ENCODE measurements at regions not wholly inside any gene's neighbourhood (a gene's known extent, or its start where the extent isn't known, plus 50 kb on each side); places are given as distances from the start of the nearest gene placed in this dataset.

DNA sequence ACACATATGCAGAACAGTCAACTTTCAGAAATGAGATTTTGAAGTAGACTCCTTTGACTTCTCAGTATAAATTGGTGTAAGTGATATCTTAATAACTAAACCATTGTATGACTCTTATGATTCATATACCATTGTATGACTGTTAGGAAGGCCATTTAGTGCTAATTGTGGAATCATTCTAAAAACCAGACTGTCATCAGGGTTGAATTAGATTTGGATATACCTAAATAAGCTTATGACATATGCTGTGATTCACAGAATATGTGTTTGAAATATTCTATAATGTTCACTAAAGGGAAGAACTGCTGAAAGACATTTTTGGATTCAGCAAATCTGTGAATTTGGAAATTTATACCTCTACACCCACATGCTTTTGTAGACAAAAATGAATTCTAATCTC lies 438.1 kb downstream of the MDFIC start:
- FAIRE-seq (no peak), DNase-seq (ENCODE audit: low read depth in 1 of 2, low spot score in 2 of 2) (no peak)
- no peak overlapping the region for H3K4ac ChIP-seq (replicated peaks; ENCODE audit: insufficient read length, low read depth, low read length)
- H3K4me3 ChIP-seq (ENCODE audit: extremely low read depth in 1 of 4, insufficient read depth in 2 of 4, low read depth in 3 of 4, low read length in 4 of 4) = no peak overlapping the region
- no peak overlapping the region for H2BK20ac ChIP-seq (ENCODE audit: low read length)
- no peak overlapping the region for H2AK5ac ChIP-seq (ENCODE audit: low read depth, low read length)
- no peaks in the 10 kb centered on the region for H3K23me2 ChIP-seq (ENCODE audit: low read depth, low read length)
- H3K56ac ChIP-seq (replicated peaks; ENCODE audit: insufficient read length, low read depth, low read length) = no peak overlapping the region
- no peaks in the 10 kb centered on the region for H4K20me1 ChIP-seq (replicated peaks in 1 of 2; ENCODE audit: control insufficient read depth in 1 of 2, insufficient read depth in 2 of 2, low read length in 2 of 2)
- H2BK120ac ChIP-seq (replicated peaks; ENCODE audit: low read depth, low read length) = no peak overlapping the region
- TF ChIP-seq, protein P1, sequence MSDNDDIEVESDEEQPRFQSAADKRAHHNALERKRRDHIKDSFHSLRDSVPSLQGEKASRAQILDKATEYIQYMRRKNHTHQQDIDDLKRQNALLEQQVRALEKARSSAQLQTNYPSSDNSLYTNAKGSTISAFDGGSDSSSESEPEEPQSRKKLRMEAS (IDR thresholded peaks at IDR 0.05) = no peak
- TF ChIP-seq SP4 (IDR thresholded peaks at IDR 0.05; ENCODE audit: low read length) (no peak), KDM5A (IDR thresholded peaks at IDR 0.05; ENCODE audit: low read length) (no peak), SIRT6 (IDR thresholded peaks at IDR 0.05; ENCODE audit: low read length) (no peak)
- H4K8ac ChIP-seq (ENCODE audit: extremely low read depth, insufficient read depth, low read length) = no peak overlapping the region
- H3K9ac ChIP-seq (replicated peaks in 1 of 4; ENCODE audit: extremely low read depth in 1 of 4, low read depth in 3 of 4, low read length in 3 of 4) = no peak overlapping the region
- no peak overlapping the region for H3K4me2 ChIP-seq (ENCODE audit: insufficient read depth in 1 of 2, low read depth in 2 of 2, low read length in 2 of 2)
- no peak overlapping the region for H4K5ac ChIP-seq (ENCODE audit: insufficient read length, low read depth, low read length)
- ChIA-PET CTCF (ENCODE audit: partially characterized antibody) (no interaction called here), POLR2A (ENCODE audit: partially characterized antibody) (no interaction called here)
- no peaks in the 10 kb centered on the region for H3K79me1 ChIP-seq (ENCODE audit: low read depth, low read length)
- H2BK5ac ChIP-seq (ENCODE audit: low read depth, low read length) = no peak overlapping the region
- H2BK15ac ChIP-seq (ENCODE audit: low read length) = no peak overlapping the region
- H3K18ac ChIP-seq (ENCODE audit: extremely low read depth, low read length) = no peak overlapping the region
- no peak overlapping the region for H4K91ac ChIP-seq (replicated peaks; ENCODE audit: insufficient read length, low read length)
- no peaks in the 10 kb centered on the region for H3K79me2 ChIP-seq (ENCODE audit: control insufficient read depth in 1 of 2, insufficient read depth in 2 of 2, low read length in 2 of 2)
- H3K23ac ChIP-seq (ENCODE audit: insufficient read length) = no peak overlapping the region
- no peak overlapping the region for H3K27ac ChIP-seq (ENCODE audit: low read depth, low read length)
- no peak overlapping the region for H2BK12ac ChIP-seq (ENCODE audit: low read depth, low read length)
- H3K36me3 ChIP-seq (ENCODE audit: control insufficient read depth in 2 of 4, insufficient read depth in 4 of 4, low read length in 3 of 4) = no peaks in the 10 kb centered on the region
- H3K4me1 ChIP-seq (replicated peaks in 1 of 4; ENCODE audit: control insufficient read depth in 3 of 4, insufficient read depth in 4 of 4, low read length in 3 of 4) = no peaks in the 10 kb centered on the region
- no peak overlapping the region for H2AFZ ChIP-seq (ENCODE audit: low read length)
- H3K14ac ChIP-seq (ENCODE audit: insufficient read length) = no peak overlapping the region
- no peaks in the 10 kb centered on the region for H3K9me3 ChIP-seq (ENCODE audit: insufficient read depth in 2 of 2, low read depth in 1 of 2, low read length in 1 of 2)
- no peaks in the 10 kb centered on the region for H3K27me3 ChIP-seq (replicated peaks in 1 of 4; ENCODE audit: control insufficient read depth in 3 of 4, extremely low read depth in 1 of 4, insufficient read depth in 3 of 4, low read length in 3 of 4)
